H9 (cell line): ENCODE measurements at regions not wholly inside any gene's neighbourhood (a gene's known extent, or its start where the extent isn't known, plus 50 kb on each side); places are given as distances from the start of the nearest gene placed in this dataset.

ENCODE experiments used
- DNase-seq: peaks from one replicate; pipeline ENCODE4 v3.0.0-alpha.2; 2017
- H2AFZ ChIP-seq: one replicate; pipeline ENCODE4 v1.6.1; 2013; ENCODE audit warnings: mild to moderate bottlenecking, low read length, control low read depth, moderate library complexity
- H2AK5ac ChIP-seq: 2 replicates; pipeline ENCODE4 v1.6.1; 2013; ENCODE audit warnings: low read length, control low read depth, mixed read lengths; ENCODE audit not compliant: insufficient read length
- H2BK120ac ChIP-seq: one replicate; pipeline ENCODE4 v1.6.1; 2013; ENCODE audit warnings: low read depth, mild to moderate bottlenecking, low read length, control low read depth, inconsistent platforms; ENCODE audit not compliant: poor library complexity, severe bottlenecking
- H2BK12ac ChIP-seq: 2 replicates; pipeline ENCODE4 v1.6.1; 2013; ENCODE audit warnings: low read length, control low read depth, mixed read lengths, low read depth; ENCODE audit not compliant: insufficient read length
- H2BK15ac ChIP-seq: 2 replicates; pipeline ENCODE4 v1.6.1; 2013; ENCODE audit warnings: low read depth, low read length, control low read depth
- H2BK20ac ChIP-seq: one replicate; pipeline ENCODE4 v1.6.1; 2013; ENCODE audit warnings: low read depth, mild to moderate bottlenecking, low read length, control low read depth, inconsistent platforms; ENCODE audit not compliant: poor library complexity, severe bottlenecking
- H2BK5ac ChIP-seq: 2 replicates; pipeline ENCODE4 v1.6.1; 2013; ENCODE audit warnings: low read length, control low read depth, mixed read lengths; ENCODE audit not compliant: insufficient read length
- H3K14ac ChIP-seq: 2 replicates; pipeline ENCODE4 v1.6.1; 2013; ENCODE audit warnings: low read length, control low read depth; ENCODE audit not compliant: insufficient read depth
- H3K18ac ChIP-seq: 2 replicates; pipeline ENCODE4 v1.6.1; 2013; ENCODE audit warnings: low read depth, mild to moderate bottlenecking, mixed read lengths, low read length, control low read depth; ENCODE audit not compliant: insufficient read length
- H3K23ac ChIP-seq: 2 replicates; pipeline ENCODE4 v1.6.1; 2013; ENCODE audit warnings: low read length, control low read depth, mixed read lengths, low read depth; ENCODE audit not compliant: insufficient read length
- H3K23me2 ChIP-seq: 2 replicates; pipeline ENCODE4 v1.6.1; 2013; ENCODE audit warnings: low read depth, mild to moderate bottlenecking, mixed read lengths, low read length, control low read depth; ENCODE audit not compliant: insufficient read length, poor library complexity, severe bottlenecking
- H3K27ac ChIP-seq: 2 replicates; pipeline ENCODE4 v1.5.1; 2013; ENCODE audit warnings: low read length, control low read depth, mixed read lengths, low read depth; ENCODE audit not compliant: insufficient read length
- H3K27me3 ChIP-seq: 2 replicates; pipeline ENCODE4 v1.6.1; 2013; ENCODE audit warnings: low read length, control low read depth, inconsistent platforms; ENCODE audit not compliant: insufficient read depth
- H3K4ac ChIP-seq: 2 replicates; pipeline ENCODE4 v1.6.1; 2013; ENCODE audit warnings: low read depth, mild to moderate bottlenecking, control low read depth, inconsistent platforms, low read length, moderate library complexity
- H3K4me1 ChIP-seq: 2 replicates; pipeline ENCODE4 v1.6.1; 2013; ENCODE audit warnings: low read length, control low read depth, inconsistent platforms; ENCODE audit not compliant: insufficient read depth
- H3K4me2 ChIP-seq: 2 replicates; pipeline ENCODE4 v1.6.1; 2013; ENCODE audit warnings: low read length, control low read depth, mixed read lengths; ENCODE audit not compliant: insufficient read length, insufficient read depth
- H3K56ac ChIP-seq: 2 replicates; pipeline ENCODE4 v1.6.1; 2013; ENCODE audit warnings: low read depth, mild to moderate bottlenecking, mixed read lengths, low read length, control low read depth; ENCODE audit not compliant: insufficient read length
- H3K79me1 ChIP-seq: 2 replicates; pipeline ENCODE4 v1.6.1; 2013; ENCODE audit warnings: low read depth, mild to moderate bottlenecking, moderate library complexity, low read length, control low read depth, inconsistent platforms; ENCODE audit not compliant: insufficient read depth, poor library complexity, severe bottlenecking
- H3K79me2 ChIP-seq: 2 replicates; pipeline ENCODE4 v1.6.1; 2013; ENCODE audit warnings: low read length, control low read depth, inconsistent platforms; ENCODE audit not compliant: insufficient read depth
- H3K9ac ChIP-seq: 2 replicates; pipeline ENCODE4 v1.6.1; 2013; ENCODE audit warnings: low read length, control low read depth, mixed read lengths; ENCODE audit not compliant: insufficient read length; ENCODE audit errors: extremely low read depth
- H3K9me3 ChIP-seq: one replicate; pipeline ENCODE4 v1.6.1; 2013; ENCODE audit warnings: low read depth, low read length, inconsistent platforms; ENCODE audit not compliant: control insufficient read depth
- H3T11ph ChIP-seq: one replicate; pipeline ENCODE4 v1.6.1; 2013; ENCODE audit warnings: mild to moderate bottlenecking, low read length, control low read depth, inconsistent platforms
- H4K20me1 ChIP-seq: one replicate; pipeline ENCODE4 v1.6.1; 2013; ENCODE audit not compliant: control insufficient read depth, insufficient read length, insufficient read depth
- H4K5ac ChIP-seq: 2 replicates; pipeline ENCODE4 v1.6.1; 2013; ENCODE audit warnings: low read depth, mild to moderate bottlenecking, mixed read lengths, low read length, control low read depth; ENCODE audit not compliant: insufficient read length
- H4K8ac ChIP-seq: replicated peaks from 2 replicates; pipeline ENCODE4 v1.6.1; 2013; ENCODE audit warnings: low read length, control low read depth, mixed read lengths, low read depth; ENCODE audit not compliant: insufficient read length
- H4K91ac ChIP-seq: 2 replicates; pipeline ENCODE4 v1.6.1; 2013; ENCODE audit warnings: low read depth, mild to moderate bottlenecking, moderate library complexity, mixed read lengths, low read length, control low read depth; ENCODE audit not compliant: insufficient read length
- H3K27ac Mint-ChIP-seq, 3 experiments: 2 replicates in 2 of 3; 3 replicates in 1 of 3; pipeline ENCODE4 v1.8.0; 2020 to 2021; ENCODE audit warnings: mixed read lengths in 3 of 3, mild to moderate bottlenecking in 1 of 3, moderate library complexity in 1 of 3
- H3K27me3 Mint-ChIP-seq: 2 replicates; pipeline ENCODE4 v1.8.0; 2021; ENCODE audit warnings: low read depth, mild to moderate bottlenecking, moderate library complexity, mixed read lengths
- H3K36me3 Mint-ChIP-seq, 3 experiments: 2 replicates in 2 of 3; 3 replicates in 1 of 3; pipeline ENCODE4 v1.8.0; 2020 to 2021; ENCODE audit warnings: low read depth in 3 of 3, mixed read lengths in 3 of 3; ENCODE audit not compliant: insufficient read depth in 1 of 3
- H3K4me1 Mint-ChIP-seq, 2 experiments: 2 replicates each; pipeline ENCODE4 v1.8.0; 2020; ENCODE audit warnings: mixed read lengths in 2 of 2
- H3K4me3 Mint-ChIP-seq, 2 experiments: 2 replicates in 1 of 2; 3 replicates in 1 of 2; pipeline ENCODE4 v1.8.0; 2020 to 2021; ENCODE audit warnings: mild to moderate bottlenecking in 2 of 2, mixed read lengths in 2 of 2, moderate library complexity in 1 of 2
- H3K9me3 Mint-ChIP-seq, 2 experiments: 2 replicates in 1 of 2; 3 replicates in 1 of 2; pipeline ENCODE4 v1.8.0; 2020; ENCODE audit warnings: mild to moderate bottlenecking in 2 of 2, mixed read lengths in 2 of 2, moderate library complexity in 1 of 2
- CTCF ChIP-seq: fragments of 200-600 bp; sonication (generic); conservative IDR thresholded peaks from 3 replicates; pipeline ENCODE4 v1.8.0; 2021; ENCODE audit warnings: antibody characterized with exemption, mild to moderate bottlenecking
- WGBS: extraction: QIAGEN DNeasy Blood & Tissue Kit; methylation state at CpG from one replicate; pipeline ENCODE4 v1.1.7; 2013; ENCODE audit warnings: missing lambda C conversion rate, low lambda C conversion rate, mixed read lengths; ENCODE audit not compliant: insufficient read length; ENCODE audit errors: extremely low coverage; 5-methylcytosine and 5-hydroxymethylcytosine counted together

DNA sequence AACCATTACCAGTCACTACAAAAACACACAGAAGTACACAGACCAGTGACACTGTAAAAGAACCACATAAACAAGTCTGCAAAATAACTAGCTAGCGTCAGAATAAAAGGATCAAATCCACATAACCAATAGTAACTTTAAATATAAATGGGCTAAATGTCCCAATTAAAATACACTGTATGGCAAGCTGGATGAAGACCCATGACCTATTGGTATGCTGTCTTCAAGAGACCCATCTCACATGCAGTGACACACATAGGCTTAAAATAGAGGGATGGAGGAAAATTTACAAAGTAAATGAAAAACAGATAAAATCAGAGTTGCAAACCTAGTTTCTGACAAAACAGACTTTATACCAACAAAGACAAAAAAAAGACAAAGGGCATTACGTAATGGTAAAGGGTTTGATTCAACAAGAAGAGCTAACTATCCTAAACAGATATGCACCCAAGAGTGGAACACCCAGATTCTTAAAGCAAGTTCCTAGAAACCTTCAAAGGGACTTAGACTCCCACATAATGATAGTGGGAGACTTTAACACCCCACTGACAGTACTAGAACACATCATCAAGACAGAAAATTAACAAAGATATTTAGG, 196.9 kb downstream of the TBX15 start:
- H3K9me3 ChIP-seq: no peaks in the 10 kb centered on the region
- no CpG with 5 or more reads among the region's 2 CpGs for WGBS
- H3K4me1 ChIP-seq: no peaks in the 10 kb centered on the region
- no peak for DNase-seq
- peaks cover 2 to 8% (median 2%) of the 10 kb centered on the region in 3 experiments; a peak in 5 of 7 replicates for H3K36me3 Mint-ChIP-seq
- no peak overlapping the region for H4K5ac ChIP-seq
- H2BK120ac ChIP-seq: no peak overlapping the region
- no peak overlapping the region for H3T11ph ChIP-seq
- no peaks in the 10 kb centered on the region for H3K27me3 ChIP-seq
- H3K23me2 ChIP-seq: no peaks in the 10 kb centered on the region
- H3K14ac ChIP-seq: no peak overlapping the region
- H3K27ac Mint-ChIP-seq: no peak overlapping the region
- no peak overlapping the region for H3K23ac ChIP-seq
- H4K91ac ChIP-seq: no peak overlapping the region
- no peak overlapping the region for H3K4ac ChIP-seq
- H3K4me1 Mint-ChIP-seq: no peaks in the 10 kb centered on the region
- H4K20me1 ChIP-seq: no peaks in the 10 kb centered on the region
- no peak for TF ChIP-seq CTCF
- H2AK5ac ChIP-seq: no peak overlapping the region
- H3K79me2 ChIP-seq: no peaks in the 10 kb centered on the region
- H3K79me1 ChIP-seq: no peaks in the 10 kb centered on the region
- no peak overlapping the region for H3K4me2 ChIP-seq
- H3K27me3 Mint-ChIP-seq: peaks cover 3% of the 10 kb centered on the region; the same call in 1 of the 2 replicates
- no peak overlapping the region for H3K9ac ChIP-seq
- H3K56ac ChIP-seq: no peak overlapping the region
- H3K4me3 Mint-ChIP-seq: no peak overlapping the region
- H2AFZ ChIP-seq: no peak overlapping the region
- H4K8ac ChIP-seq: no peak overlapping the region
- H2BK5ac ChIP-seq: no peak overlapping the region
- no peak overlapping the region for H3K18ac ChIP-seq
- no peak overlapping the region for H2BK12ac ChIP-seq
- no peak overlapping the region for H2BK20ac ChIP-seq
- no peak overlapping the region for H2BK15ac ChIP-seq
- H3K9me3 Mint-ChIP-seq: peaks cover 9 to 16% of the 10 kb centered on the region in 2 experiments
- no peak overlapping the region for H3K27ac ChIP-seq
